A673 (cell line): ENCODE measurements at regions not wholly inside any gene's neighbourhood (a gene's known extent, or its start where the extent isn't known, plus 50 kb on each side); places are given as distances from the start of the nearest gene placed in this dataset.

ENCODE experiments used
- BruUV-seq: library from RNA; stranded (reverse); fragments of 400-500 nt; replicated peaks from 2 replicates; lab custom pipeline; 2021; lab: Mats Ljungman, UMichigan
- CTCF ChIA-PET: fragments of 300-600 bp; sonication (Branson Sonifier 250); formaldehyde crosslinking; loops from one replicate; lab custom pipeline; 2022; ENCODE audit warnings: antibody characterized with exemption; lab: Charles Lee
- POLR2A ChIA-PET: fragments of 300-600 bp; sonication (Branson Sonifier 250); formaldehyde crosslinking; loops from one replicate; lab custom pipeline; 2022; ENCODE audit warnings: antibody characterized with exemption; ENCODE audit not compliant: low non-redundant PET; lab: Charles Lee
- DNase-seq: peaks from one replicate; pipeline ENCODE4 v3.0.0-alpha.2; 2015; ENCODE audit warnings: low spot score
- H3K27ac ChIP-seq: fragments of 200-600 bp; sonication (generic); 2 replicates; pipeline ENCODE4 v1.5.1; 2016; ENCODE audit warnings: mixed run types, low read depth, mild to moderate bottlenecking, mixed read lengths, antibody characterized with exemption, low read length; ENCODE audit not compliant: poor library complexity, severe bottlenecking
- H3K27me3 ChIP-seq: fragments of 200-600 bp; sonication (generic); replicated peaks from 2 replicates; pipeline ENCODE4 v1.6.1; 2017; ENCODE audit warnings: mixed run types, low read depth, mild to moderate bottlenecking, mixed read lengths, antibody characterized with exemption, low read length; ENCODE audit not compliant: insufficient read depth, poor library complexity
- H3K36me3 ChIP-seq: fragments of 200-600 bp; sonication (generic); 2 replicates; pipeline ENCODE4 v1.6.1; 2016; ENCODE audit warnings: mixed run types, mild to moderate bottlenecking, mixed read lengths, antibody characterized with exemption, low read length; ENCODE audit not compliant: insufficient read depth, poor library complexity, severe bottlenecking
- H3K4me1 ChIP-seq: fragments of 200-600 bp; sonication (generic); 2 replicates; pipeline ENCODE4 v1.6.1; 2017; ENCODE audit warnings: mixed run types, mild to moderate bottlenecking, mixed read lengths, antibody characterized with exemption, low read length; ENCODE audit not compliant: insufficient read depth, poor library complexity, severe bottlenecking
- H3K4me3 ChIP-seq: fragments of 200-600 bp; sonication (generic); 2 replicates; pipeline ENCODE4 v1.5.1; 2016; ENCODE audit warnings: low read depth, mixed run types, mild to moderate bottlenecking, mixed read lengths, low read length; ENCODE audit not compliant: poor library complexity, severe bottlenecking
- H3K9me3 ChIP-seq: fragments of 200-600 bp; sonication (generic); 2 replicates; pipeline ENCODE4 v1.6.1; 2016; ENCODE audit warnings: mixed run types, low read depth, mild to moderate bottlenecking, mixed read lengths, antibody characterized with exemption, low read length; ENCODE audit not compliant: poor library complexity, severe bottlenecking
- CTCF ChIP-seq: fragments of 300-800, 200-600 bp; sonication (generic); conservative IDR thresholded peaks from 2 replicates; pipeline ENCODE4 v1.5.1; 2017; ENCODE audit warnings: low read depth, mild to moderate bottlenecking, antibody characterized with exemption, low read length, moderate library complexity, mixed read lengths
- EZH2 ChIP-seq: fragments of 200-600 bp; sonication (generic); IDR thresholded peaks from 2 replicates; pipeline ENCODE4 v1.6.1; 2017; ENCODE audit warnings: borderline replicate concordance, low read depth, mild to moderate bottlenecking, mixed read lengths, antibody characterized with exemption, low read length; ENCODE audit not compliant: poor library complexity, severe bottlenecking
- intact Hi-C: fragments of 100-400 bp; cut with micrococcal nuclease; formaldehyde crosslinking; loops from one replicate; pipeline ENCODE4 v1.10.0; 2022; ENCODE audit not compliant: unreplicated experiment

GRCh38 chr2:165022781-165023180 is 67.5 kb upstream of the SLC38A11 start:
- no peaks in the 10 kb centered on the region for H3K27me3 ChIP-seq
- no TSS peak for BruUV-seq
- POLR2A ChIA-PET = no interaction called here
- CTCF ChIA-PET = no interaction called here
- intact Hi-C loops = no loop called here
- no peak overlapping the region for H3K4me3 ChIP-seq
- no peak overlapping the region for H3K27ac ChIP-seq
- DNase-seq = no peak
- H3K36me3 ChIP-seq = no peaks in the 10 kb centered on the region
- no peaks in the 10 kb centered on the region for H3K4me1 ChIP-seq
- H3K9me3 ChIP-seq = no peaks in the 10 kb centered on the region
- no peak for TF ChIP-seq CTCF
- TF ChIP-seq EZH2 = no peak

- no peak overlapping the region for H3K4me3 ChIP-seq
- H3K27me3 ChIP-seq = no peaks in the 10 kb centered on the region
- no TSS peak for BruUV-seq
- POLR2A ChIA-PET = no interaction called here
- H3K9me3 ChIP-seq = no peaks in the 10 kb centered on the region
- DNase-seq = peak; percentile 19
- no peaks in the 10 kb centered on the region for H3K4me1 ChIP-seq
- TF ChIP-seq EZH2 (no peak), CTCF (no peak)
- no peak overlapping the region for H3K27ac ChIP-seq
- intact Hi-C loops = loop anchor here (1.0 to 10.0 kb wide), 5 partner anchors 186 to 1107 kb away; partner anchors contain the start of genes SCN1A and SCN3A
- CTCF ChIA-PET = interaction anchor here (1.0 kb wide), 1 partner anchor 186 kb away, joined by 8 read pairs; the partner anchor contains the start of gene SCN3A
- no peaks in the 10 kb centered on the region for H3K36me3 ChIP-seq
Measured at GRCh38 chr2:165017966-165018596, 62.8 kb upstream of the SLC38A11 start.

GRCh38 chr2:165016772-165017411 is 61.6 kb upstream of the SLC38A11 start:
- CTCF ChIA-PET = interaction anchor here (0.5 to 1.9 kb wide), 12 partner anchors 10 to 1111 kb away, joined by 3 to 34 read pairs (median 4); partner anchors contain the start of genes SCN1A and SCN3A
- Histone ChIP-seq H3K4me3 (no peak overlapping the region), H3K4me1 (no peaks in the 10 kb centered on the region), H3K9me3 (no peaks in the 10 kb centered on the region), H3K27ac (no peak overlapping the region), H3K36me3 (no peaks in the 10 kb centered on the region), H3K27me3 (no peaks in the 10 kb centered on the region)
- POLR2A ChIA-PET = interaction anchor here (0.6 kb wide), 2 partner anchors 161 to 1345 kb away, joined by 3 read pairs; no protein-coding TSS in a partner anchor
- intact Hi-C loops = loop anchor here (1.0 to 10.0 kb wide), 5 partner anchors 187 to 1108 kb away; partner anchors contain the start of genes SCN1A and SCN3A
- DNase-seq = peak; percentile 71
- no TSS peak for BruUV-seq
- TF ChIP-seq CTCF = peak; percentile 85
- no peak for TF ChIP-seq EZH2
